Esophagus squamous epithelium (tissue), 4 donors: ENCODE measurements at regions not wholly inside any gene's neighbourhood (a gene's known extent, or its start where the extent isn't known, plus 50 kb on each side); places are given as distances from the start of the nearest gene placed in this dataset.

ENCODE experiments used
- CTCF ChIP-seq, 6 experiments: fragments of 450-650 bp in 4 of 6; fragments of 200-600 bp in 2 of 6; sonication (generic) in 2 of 6; IDR thresholded peaks; one replicate each; pipeline ENCODE4 v1.5.1; 2016 to 2019; ENCODE audit warnings: antibody characterized with exemption in 6 of 6, mild to moderate bottlenecking in 4 of 6, moderate library complexity in 4 of 6
- POLR2A ChIP-seq, 4 donors: fragments of 450-650 bp; IDR thresholded peaks; one replicate each; pipeline ENCODE4 v1.6.1; 2017; ENCODE audit warnings: antibody characterized with exemption in 4 of 4, mild to moderate bottlenecking in 4 of 4, moderate library complexity in 3 of 4

DNA sequence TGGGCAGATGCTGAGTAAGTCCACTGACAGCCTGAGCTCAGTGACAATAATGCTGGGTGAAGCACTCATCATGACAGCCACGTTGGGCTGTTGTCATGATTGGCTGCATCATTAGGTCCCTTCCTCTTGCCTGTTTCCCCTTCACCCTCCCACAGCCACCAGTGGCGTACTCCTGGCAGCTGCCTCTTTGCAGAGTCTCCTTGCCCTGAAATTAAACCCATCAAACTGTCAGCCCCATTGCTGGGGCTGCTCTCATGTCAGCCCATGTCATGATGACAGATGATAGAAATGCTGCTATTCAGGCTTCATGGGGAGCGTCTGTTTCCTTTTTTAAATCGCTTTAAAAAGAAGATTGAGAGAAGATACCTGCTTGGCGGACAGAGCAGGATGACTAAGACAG lies 327.4 kb downstream of the AGTPBP1 start:
- TF ChIP-seq CTCF (IDR thresholded peaks at IDR 0.05) (no peak), POLR2A (IDR thresholded peaks at IDR 0.05) (no peak)
